GM19240 (cell line): ENCODE measurements at regions not wholly inside any gene's neighbourhood (a gene's known extent, or its start where the extent isn't known, plus 50 kb on each side); places are given as distances from the start of the nearest gene placed in this dataset.

Experiments
- DNase-seq: peaks from one replicate; pipeline ENCODE4 v3.0.0; 2011; ENCODE audit warnings: low spot score; ENCODE audit not compliant: insufficient read length

DNA sequence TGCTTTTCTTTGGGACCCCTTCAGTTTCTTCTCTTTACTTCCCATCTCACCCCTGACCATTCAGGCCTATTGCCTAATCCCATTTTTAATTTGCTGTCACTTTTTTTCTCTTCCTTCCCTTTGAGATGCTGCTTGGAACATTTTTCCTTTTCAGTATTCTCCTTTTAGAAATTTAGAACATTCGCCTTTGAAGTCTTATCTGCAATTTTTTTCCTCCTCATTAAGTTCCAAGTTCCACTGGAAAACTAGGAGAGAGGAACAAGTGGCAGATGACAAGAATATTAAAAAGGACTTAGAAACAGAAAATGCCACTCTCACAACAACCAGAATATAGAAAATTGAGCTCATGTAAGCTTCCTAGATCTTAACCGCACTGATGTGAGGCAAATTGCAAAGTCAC, 126.6 kb downstream of the PSMG1 start:
- no peak for DNase-seq

DNA sequence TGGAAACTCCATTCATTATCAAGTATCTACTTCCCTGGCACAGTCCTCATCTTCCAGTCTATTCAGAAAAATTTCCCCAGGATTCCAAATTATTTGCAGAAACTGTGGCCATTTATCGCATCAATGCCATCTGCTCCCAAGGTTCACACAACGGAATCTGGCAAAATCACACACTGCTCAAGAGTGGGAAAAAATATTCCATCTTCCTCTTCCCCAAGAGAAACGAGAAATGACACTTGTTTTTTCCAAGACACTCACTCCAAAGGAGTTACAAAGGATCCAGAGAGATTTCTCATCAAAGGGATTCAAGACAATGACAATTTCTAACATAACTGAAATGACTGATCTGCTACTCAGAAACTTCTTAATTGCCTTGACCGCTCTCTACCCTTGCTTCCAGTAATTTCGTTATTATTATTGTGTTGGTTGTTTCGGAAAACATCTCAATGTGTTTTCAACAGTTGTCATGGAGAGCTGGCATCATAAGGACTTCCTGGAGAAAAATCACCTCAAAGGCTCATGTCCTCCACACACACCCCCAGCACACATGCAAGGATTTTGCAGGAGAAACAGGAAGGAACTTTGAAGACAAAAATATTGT, 128.0 kb downstream of the PSMG1 start:
- DNase-seq: no peak

DNA sequence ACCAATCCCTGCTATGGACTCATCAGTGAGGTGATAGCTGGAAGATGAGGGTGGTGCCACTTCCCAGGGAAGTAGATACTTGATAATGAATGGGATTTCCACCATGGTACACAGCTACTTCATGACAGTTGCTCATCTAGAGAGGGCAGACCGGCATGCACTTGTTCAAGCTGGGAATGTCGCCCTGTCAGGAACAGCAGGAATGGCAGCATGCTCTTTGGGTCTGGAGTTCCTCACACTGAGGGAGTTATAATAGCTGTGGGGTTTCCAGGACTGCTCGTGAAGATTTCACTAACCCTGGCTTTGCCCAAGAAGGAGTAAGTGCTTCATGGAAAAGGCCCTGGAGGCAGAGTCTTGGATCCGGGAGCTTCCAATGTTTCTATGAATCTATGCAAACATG, 129.2 kb downstream of the PSMG1 start:
- DNase-seq: no peak

DNA sequence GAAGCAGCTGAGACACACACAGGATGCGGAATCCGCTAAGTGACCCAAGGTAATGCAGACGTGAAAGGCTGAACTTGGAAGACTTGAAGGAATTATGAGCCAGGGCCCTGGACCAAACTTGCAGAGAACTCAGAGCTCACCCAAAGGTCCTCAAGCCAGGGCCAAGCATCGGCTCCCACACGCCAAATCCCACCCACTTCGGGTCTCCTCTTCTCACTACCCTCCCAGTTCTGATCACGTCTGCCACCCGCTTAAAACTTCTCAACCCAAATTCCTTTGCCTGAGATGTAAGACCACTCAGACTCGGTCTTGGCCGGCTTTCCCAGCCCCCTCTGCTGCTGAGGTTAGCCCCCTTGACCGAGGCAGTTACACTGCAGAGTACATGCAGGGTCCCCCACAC, 130.1 kb downstream of the PSMG1 start:
- no peak for DNase-seq

DNA sequence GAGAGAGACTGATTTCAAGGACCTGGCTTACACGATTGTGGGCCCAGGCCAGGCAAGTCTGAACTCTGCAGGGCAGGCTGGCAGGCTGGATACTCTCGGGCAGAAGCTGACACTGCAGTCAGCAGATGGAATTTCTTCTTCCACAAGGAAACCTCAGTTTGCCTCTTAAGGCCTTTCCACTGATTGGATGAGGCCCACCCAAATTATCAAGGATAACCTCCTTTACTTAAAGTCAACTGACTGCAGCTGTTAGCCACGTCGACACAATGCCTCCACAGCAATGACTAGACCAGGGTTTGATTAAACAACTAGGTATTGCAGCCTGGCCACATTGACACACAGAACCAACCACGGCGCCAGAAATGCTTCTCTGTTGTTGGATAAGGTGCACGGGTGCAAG, 130.5 kb downstream of the PSMG1 start:
- DNase-seq: no peak

DNA sequence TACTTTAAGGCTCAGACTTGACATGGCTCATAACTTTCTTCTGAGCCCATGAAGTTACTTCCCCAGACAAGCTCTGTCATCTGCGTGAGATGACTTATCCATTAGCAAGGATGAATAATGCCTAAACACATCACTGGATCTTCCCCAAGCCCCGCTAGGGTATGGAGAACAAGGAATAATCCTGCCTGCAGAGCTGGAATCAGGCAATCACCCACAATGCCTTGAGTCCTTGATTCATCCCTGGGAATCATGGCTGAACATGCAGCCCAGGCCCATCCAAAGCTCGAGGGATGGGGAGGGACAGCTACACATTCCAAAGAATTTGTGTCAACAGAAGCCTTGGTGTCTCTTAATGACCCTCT, 131.7 kb downstream of the PSMG1 start:
- no peak for DNase-seq

DNA sequence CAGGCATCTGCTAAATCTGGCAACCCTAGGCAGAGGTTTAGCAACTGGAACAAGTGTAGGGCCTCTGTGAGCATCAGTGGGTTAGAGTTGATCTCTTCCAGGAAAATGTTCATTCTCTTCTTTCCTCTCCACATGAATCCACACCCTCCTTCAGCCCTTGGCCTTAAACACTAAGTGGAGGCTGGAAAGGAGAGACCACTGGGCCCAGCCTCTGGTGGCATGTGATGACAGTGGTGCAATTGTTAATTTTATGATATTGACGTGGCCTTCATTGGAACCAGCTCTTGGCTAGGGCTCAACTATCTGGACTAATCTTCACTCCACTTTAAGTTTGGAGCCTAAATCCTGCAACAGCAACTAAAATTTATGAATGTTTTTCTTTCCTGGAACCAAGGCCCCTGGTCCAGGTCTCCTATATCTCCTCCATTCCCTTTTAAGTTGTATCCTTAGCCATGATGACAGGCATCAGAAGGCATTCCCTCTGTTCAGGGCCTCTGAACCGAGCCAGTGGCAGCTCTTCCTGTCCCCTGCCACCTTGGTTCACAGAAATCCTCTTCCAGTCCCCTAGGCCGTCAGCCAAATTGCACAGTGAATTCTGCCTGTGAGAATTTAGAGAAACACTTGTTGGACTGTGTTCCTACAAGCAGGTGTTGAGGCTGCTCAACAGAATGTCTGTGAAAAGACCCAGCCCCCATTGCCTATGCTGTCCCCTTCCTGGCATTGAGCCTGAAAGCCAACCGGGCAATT, 132.2 kb downstream of the PSMG1 start:
- DNase-seq: no peak

DNA sequence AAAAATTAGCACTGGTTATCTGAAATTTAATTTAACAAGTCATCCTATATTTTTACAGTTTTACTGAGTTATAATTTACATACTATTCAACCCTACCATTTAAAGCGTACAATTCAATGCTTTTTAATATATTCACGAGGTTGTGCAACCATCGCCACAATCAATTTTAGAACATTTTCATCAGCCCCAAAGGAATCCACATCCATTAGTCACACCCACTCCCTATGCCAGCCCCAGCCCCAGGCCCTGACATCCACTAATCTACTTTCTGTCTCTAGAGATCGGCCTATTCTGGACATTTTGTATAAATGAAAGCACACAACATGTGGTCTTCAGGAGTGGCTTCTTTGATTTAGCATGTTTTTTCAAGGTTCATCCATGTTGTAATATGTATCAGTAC, 134.7 kb downstream of the PSMG1 start:
- DNase-seq: no peak

DNA sequence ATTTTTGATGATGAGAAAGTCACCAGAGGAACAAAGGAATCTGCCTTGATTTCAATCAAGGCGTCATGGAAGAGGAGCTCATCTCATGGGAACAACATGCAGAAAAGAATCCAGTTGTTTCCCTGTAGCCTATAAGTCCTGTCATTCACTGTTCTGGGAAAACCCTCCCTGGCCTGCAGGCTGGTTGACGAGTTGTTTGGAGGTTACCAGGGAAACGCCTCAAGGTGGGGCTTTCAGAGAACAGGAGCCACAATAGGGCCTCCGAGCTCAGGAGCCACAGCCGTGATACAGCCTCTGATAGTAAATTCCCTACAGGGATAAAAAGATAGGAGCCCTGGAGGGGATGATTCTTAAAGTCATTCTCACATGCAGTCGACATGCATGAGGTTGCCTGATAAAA, 135.2 kb downstream of the PSMG1 start:
- DNase-seq: no peak

DNA sequence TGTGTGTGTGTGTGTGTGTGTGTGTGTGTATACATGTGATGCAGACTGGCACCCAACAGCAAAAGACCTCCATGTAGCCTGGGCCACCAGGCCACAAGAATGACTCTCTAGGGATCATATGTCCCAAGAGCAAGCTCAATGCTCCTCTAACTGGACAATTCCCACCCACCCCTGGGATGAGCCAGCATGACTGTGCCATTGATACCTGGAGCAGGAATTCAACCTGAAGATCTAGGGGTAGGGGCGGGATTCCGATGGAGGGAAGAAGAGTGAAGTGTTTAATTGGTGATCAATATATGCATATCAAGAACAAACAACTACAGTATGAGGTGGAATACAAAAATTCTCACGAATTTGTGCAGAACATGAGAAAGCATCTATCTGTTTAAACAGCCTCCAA, 136.2 kb downstream of the PSMG1 start:
- DNase-seq: no peak

DNA sequence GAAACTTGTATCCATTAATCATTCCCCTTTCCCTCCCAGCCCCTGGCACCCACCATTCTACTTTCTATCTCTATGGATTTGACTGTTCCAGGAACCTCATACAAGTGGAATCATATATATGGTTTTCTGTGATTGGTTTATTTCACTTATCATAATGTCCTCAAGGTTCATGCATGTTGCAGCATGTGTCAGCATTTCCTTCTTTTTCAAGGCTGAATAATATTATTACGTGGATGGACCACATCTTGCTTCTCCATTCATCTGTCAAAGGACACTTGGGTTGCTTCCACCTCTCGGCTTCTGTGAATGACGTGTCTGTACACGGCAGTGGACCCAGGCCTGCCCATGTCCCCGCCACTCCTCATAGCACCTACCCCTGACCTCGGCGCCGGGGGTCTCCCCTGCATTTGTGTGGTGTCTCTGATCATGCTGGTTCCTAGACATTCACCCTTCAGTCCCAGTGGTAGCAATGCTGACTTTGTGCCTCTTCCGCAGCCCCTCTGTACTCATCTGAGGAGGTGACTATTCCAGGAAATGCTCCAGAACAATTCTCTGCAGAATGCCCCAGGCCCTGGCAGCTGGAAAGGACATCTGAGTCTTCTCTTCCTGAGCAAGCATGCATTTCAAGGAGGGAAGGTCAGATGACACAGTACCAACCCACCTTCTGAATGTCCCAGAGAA, 136.9 kb downstream of the PSMG1 start:
- DNase-seq: no peak

DNA sequence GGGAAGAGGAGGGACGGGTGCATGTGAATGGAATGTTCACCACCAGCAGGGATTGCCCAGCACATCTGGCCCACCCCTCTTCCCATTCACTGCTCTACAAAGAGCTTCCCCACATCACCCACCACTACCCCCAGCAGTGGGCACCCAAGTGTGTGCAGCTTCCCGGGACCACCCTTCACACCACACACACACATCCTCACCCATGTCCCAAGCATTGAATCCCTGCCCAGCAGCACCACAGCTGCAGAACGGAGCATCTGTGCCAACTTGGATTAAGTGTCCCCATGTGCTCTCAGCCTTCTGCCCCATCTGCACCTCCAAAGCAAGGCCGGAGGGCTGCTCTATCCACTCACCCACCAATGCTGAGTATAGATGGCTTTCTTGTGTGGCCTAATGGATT, 141.4 kb downstream of the PSMG1 start:
- no peak for DNase-seq

DNA sequence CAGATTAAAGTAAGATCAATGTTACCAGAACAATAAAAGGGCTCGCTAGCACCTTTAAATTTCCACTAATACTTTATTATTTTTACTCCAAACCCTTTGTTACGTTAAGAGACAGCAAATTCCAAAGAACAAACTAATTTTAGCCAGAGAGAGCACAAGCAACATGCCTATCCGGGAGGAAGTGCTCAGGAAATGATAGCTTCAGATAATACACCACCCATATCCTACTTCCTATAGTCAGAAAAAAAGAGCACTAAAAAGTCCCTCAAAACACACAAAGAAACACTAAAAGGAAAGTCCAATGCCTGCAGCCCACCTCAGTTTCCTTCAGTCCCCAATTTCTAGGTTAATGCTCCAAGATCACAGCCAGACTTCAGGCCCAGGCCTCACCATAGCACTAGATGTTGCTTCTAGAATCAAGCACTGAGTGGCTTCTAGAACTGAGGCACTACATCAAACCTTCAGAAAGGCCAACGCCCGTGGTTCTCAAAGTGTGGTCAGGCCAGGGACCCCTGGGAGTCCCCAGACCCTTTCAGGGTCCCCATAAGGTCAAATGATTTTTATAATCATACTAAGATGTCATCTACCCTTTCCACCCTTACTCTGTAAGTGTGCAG, 142.6 kb downstream of the PSMG1 start:
- no peak for DNase-seq

DNA sequence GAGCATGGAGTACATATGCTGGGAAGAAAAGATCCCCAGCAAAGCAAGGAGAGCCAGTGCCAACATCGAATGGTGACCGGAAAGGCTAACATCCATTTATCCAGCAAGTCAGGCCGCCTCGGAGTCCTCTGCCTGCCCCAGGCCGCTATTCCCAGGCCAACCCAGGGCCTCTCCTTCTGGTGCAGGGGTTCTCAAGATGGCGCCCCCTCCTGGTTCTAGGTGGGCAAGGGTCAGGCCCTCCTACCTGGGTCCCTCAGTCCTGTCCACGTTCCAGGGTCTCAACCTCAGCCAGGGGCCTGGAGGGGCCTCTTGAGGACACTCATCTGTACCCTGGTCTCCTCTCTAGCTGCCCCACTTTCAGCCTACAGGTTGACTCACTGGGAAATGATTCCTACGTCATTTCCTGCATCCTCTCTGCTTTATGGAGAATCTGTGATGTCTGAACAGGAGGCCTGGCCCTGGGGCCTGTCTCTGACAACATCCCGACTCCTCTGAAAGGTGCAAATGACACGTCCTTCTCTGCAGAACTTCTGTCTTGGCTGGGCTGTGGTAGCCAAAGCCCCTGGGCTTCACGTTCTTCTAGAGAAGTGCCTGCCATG, 145.3 kb downstream of the PSMG1 start:
- no peak for DNase-seq

DNA sequence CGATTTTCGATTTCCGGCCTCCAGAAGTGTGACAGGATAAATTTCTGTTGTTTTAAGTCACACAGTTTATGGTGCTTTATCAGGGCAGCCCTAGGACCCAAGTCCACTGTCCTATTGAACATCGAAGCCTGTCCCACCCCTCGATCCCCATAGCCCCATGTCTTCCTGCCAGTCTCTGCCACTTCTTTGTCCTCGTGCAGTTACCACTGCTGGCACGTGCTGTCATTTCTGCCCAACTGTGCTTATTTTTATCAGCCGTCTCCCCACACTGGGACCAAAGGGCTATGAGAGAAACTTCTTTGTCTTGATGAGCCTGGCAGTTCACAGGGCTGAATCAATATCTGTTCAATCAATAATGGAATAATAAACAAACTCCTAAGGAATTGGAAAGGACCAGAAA, 146.7 kb downstream of the PSMG1 start:
- DNase-seq: no peak

DNA sequence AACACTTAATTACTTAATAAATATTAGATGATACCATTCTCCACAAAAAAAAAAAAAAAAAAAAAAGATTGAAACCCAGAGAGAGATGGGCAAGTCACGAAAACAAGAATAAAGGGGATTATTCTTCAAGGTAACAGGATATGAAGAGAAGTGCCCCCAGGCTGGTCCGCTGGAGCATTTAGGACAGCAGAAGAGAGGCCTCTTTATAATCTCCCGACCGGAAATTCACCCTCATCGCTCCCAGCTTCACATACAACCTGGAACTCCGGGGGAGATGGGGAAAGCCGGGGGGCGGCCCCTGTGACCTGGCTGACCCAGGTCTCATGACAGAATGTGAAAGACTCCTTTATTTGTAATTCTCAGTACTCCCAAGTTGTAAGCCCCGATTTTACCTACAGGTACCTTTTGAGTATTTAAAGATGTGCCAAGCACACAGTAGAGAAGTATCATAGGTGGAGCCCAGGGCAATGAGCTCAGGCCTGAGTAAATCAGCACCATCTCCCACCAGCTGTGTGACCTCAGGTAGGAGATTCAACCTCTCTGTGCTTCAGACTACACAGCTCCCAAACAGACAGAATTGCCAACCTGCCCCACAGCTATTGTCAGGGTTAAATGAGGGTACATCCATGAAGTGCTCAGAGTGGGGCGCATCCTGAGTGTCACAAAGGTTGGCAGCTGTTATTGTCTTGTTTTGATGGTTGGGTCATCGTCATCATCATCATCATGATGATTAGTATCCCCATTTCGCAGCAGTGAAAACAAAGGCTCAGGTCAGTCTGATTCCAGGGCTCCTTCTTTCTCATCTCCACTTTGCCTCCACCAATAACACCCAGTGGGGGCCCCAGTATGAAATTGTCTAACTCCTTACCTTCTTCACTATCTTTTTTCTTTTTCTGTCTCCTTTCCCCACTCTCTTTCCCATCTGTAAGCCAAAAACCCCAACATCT, 148.4 kb downstream of the PSMG1 start:
- DNase-seq: no peak

DNA sequence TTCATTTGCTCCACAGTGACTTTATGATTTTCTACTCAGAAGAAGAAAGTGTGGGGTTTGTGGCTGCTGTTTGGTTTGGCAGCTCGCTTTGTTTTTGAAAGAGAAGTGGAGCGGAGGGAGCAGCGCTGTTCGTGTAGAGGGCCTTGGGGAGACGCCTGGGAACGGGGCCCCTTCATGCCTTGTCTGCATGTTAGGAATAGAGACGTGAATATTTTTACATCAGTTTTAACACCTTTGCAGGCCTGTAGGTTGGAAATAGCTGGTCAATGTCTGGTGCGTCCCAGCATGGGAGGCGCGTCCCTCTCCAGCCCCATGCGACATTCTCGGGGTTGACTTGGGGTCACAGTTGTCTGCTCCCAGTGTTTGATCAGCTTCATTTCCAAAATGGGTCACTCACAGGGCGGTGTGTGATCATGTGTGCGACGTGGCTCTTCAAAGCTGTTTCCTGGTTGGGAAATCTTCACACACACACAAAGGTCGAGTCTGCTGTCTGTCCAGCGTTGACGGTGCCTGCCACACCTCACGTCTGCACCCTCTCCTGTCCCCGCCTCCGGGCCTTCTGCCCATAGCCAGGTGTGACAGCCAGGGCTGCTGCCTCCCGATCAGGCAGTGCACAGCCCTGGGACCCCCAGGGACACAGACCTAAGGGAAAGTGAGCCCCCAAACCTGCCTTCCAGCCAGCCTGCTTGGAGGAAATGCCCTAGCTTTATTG, 149.2 kb downstream of the PSMG1 start:
- no peak for DNase-seq

DNA sequence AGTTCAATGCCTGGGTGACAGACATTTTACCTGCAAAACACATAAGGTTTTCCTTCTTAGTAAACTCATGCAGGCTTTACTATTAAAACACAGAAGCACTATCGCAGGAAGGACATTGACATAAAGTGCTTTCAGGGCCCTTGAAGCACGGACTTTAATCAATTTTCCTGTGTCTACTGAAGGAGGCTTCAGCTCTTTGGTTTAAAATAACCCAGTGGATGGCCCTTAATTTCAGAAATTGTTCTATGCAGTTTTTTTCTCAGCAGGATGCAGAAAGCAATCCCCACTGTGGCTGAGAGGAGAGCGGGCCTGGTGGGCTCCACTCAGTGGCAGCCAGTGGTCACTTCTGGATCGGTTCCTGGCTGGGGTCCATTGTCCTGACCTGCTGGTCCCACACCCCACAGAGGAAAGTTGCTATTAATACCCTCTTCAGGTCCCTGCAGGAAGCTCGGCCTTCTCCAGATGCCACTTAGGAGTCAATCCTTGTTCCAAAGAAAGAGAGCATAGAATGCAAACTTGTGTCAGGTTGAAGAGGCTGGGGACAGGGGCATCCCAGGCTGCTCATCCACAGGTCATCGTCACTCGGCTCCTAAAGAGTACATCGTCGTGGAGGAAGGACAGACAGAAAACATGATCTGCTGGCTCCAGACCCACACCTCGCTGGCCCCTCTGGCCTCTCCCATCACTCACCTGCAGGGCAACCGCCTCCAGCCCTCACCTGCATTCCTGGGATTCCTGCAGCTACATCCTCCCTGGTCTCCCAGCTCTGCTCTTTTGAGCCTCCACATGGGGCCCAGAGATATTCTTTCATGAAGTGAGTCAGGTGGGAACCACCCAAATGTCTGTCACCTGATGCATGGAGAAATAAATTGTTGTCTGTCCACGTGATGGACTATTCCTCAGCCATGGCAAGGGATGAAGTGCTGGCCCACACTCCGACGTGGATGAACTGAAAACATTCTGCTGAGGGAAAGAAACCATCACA, 153.1 kb downstream of the PSMG1 start:
- DNase-seq: no peak

DNA sequence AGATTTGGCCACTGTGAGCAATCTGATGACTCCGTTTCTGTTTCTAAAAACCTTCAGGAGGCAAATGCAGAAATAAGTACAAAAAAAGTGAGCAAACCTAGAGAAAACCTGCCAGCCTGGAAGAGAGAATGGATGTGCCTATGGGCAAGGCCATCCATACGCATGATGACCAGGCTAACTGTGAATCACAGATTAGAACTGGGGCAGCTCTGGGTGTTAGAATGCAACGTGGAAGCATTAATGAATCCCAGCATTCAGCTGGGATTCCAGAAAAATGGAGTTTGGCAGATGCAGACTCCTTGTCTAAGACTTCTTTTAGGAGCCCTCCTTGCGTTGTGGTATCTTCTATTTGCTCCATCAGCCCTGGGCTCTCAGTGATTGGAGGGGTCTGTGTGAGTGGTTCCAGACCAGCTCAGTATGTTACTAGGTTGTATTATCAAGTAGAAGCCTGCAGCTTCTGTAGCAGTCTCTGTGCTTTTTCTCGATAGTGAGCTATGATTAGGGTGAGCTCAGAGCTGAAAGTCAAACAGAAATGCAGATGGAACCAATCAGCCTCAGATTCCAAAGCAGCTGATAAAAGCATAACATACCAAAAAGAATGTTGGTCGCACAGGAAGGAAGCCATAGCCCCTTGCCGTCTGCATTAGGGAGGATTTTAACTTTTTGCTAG, 154.0 kb downstream of the PSMG1 start:
- no peak for DNase-seq
